ENCODE measurements at regions not wholly inside any gene's neighbourhood (a gene's known extent, or its start where the extent isn't known, plus 50 kb on each side); places are given as distances from the start of the nearest gene placed in this dataset.

DNA sequence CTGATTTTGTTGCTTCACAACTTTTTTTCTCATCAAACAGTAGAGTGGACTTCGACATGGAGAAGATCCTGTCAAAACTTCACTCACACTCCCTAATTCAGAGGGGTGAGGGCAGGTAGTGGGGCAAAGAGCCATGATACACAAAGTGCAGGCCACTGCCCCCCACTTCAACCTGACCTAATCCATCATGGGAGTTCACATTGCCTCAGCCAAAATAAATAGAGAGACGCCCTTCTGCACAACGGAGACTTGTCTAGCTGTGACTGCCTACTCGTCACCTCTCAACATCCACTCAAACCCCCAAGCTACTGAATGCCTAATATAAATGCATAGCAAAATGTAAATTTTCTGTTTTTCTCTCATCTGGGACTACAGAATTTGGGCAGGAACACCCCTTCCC is 213.2 kb downstream of the PMP22 start:
- no peak overlapping the region for H3K27ac ChIP-seq
- H3K27me3 ChIP-seq (replicated peaks), result no peaks in the 10 kb centered on the region
- TF ChIP-seq, protein P1, sequence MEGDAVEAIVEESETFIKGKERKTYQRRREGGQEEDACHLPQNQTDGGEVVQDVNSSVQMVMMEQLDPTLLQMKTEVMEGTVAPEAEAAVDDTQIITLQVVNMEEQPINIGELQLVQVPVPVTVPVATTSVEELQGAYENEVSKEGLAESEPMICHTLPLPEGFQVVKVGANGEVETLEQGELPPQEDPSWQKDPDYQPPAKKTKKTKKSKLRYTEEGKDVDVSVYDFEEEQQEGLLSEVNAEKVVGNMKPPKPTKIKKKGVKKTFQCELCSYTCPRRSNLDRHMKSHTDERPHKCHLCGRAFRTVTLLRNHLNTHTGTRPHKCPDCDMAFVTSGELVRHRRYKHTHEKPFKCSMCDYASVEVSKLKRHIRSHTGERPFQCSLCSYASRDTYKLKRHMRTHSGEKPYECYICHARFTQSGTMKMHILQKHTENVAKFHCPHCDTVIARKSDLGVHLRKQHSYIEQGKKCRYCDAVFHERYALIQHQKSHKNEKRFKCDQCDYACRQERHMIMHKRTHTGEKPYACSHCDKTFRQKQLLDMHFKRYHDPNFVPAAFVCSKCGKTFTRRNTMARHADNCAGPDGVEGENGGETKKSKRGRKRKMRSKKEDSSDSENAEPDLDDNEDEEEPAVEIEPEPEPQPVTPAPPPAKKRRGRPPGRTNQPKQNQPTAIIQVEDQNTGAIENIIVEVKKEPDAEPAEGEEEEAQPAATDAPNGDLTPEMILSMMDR (IDR thresholded peaks at IDR 0.05; ENCODE audit: low read depth, low read length, missing control alignments), result no peak
- no peak overlapping the region for H3K4me3 ChIP-seq (ENCODE audit: low read depth, low read length)
- in situ Hi-C loops (cut with HindIII; ENCODE audit: low pct_ligation_motif_present, low sequenced_read_pairs), result no loop called here
- no peak for DNase-seq
- no peaks in the 10 kb centered on the region for H3K36me3 ChIP-seq (replicated peaks)

DNA sequence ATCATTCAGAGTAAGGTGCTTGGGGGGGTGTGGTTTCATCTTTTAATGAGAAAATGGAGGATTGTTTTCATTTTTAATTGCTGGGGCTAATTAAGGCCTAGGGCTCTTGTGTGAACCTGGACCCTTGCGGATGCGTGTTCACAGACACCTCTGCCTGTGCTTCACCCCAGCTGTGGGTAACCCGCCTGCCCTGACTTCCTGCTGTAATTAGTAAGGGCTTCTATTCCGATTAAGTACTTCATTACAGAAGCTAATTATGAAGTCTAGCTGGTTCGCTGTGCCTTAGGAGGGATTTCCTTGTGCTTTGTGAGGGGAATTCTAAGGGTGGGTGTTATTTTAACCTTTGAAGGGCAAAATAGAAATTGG is 215.3 kb downstream of the PMP22 start:
- Histone ChIP-seq H3K4me3 (ENCODE audit: low read depth, low read length) (no peak overlapping the region), H3K36me3 (replicated peaks) (no peaks in the 10 kb centered on the region), H3K27ac (no peak overlapping the region), H3K27me3 (replicated peaks) (no peaks in the 10 kb centered on the region)
- in situ Hi-C loops (cut with HindIII; ENCODE audit: low pct_ligation_motif_present, low sequenced_read_pairs), result no loop called here
- no peak for DNase-seq
- TF ChIP-seq, protein P1 (IDR thresholded peaks at IDR 0.05; ENCODE audit: low read depth, low read length, missing control alignments), result no peak

DNA sequence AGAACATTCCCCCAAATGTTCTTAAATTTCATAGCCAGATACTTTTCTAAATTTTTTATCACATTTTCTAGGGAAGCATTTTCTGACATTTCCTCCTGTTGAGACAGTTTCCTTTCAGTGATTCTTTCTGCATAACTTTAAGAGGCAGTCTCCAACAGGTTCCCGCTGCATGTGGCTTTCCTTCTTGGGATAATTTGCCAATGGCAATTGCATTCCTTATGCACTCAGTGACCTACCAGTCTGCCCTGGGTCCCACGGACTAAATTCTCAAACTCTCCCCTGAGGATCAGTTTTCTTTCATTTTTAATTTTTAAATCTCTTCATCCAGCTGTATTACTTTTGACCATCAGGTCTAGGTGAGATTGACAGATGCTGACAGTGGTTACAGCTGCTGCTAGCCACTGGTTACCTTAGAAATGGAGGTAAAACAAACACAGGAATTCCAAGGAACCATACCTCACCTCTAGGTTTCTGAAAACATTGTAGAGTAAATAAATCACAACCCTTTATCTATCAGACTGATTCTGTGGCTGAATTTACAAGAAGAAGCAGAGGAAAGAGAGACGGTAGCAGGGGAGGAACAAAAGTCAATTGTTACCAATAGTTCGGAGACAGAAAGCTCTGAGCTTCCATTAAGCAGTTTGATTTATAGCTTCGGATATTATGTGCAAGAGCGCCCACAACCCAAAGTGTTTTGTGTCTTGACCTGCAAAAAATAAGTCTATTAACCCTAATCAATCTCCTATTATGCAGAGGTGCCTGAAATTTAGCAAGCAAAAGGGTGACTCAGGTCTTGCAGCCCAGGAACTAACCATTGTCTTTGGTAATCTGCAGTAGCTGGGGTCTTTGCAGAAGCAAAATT is 216.0 kb downstream of the PMP22 start:
- DNase-seq, result no peak
- Histone ChIP-seq H3K4me3 (ENCODE audit: low read depth, low read length) (no peak overlapping the region), H3K36me3 (replicated peaks) (no peaks in the 10 kb centered on the region), H3K27ac (no peak overlapping the region), H3K27me3 (replicated peaks) (no peaks in the 10 kb centered on the region)
- TF ChIP-seq, protein P1 (IDR thresholded peaks at IDR 0.05; ENCODE audit: low read depth, low read length, missing control alignments), result no peak
- in situ Hi-C loops (cut with HindIII; ENCODE audit: low pct_ligation_motif_present, low sequenced_read_pairs), result no loop called here

DNA sequence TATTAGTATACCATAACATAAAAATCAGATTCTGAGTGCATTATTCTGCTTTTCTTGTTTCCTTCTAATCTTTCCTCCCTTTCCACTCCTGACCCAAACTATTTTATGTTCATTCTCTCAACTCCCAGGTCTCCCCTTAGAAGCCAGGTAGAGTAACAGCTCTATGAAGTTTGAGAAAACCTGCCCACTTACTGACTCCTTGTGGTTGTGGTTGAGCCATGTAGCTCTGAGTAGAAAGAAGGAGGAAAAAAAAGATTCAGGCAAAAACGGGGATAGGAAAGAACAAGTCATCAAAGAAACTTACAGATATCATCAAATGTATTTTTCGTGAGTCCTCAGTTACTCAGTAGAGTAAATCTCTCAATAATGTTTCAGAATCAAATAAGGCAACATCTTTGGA is 216.7 kb downstream of the PMP22 start:
- no peak for DNase-seq

DNA sequence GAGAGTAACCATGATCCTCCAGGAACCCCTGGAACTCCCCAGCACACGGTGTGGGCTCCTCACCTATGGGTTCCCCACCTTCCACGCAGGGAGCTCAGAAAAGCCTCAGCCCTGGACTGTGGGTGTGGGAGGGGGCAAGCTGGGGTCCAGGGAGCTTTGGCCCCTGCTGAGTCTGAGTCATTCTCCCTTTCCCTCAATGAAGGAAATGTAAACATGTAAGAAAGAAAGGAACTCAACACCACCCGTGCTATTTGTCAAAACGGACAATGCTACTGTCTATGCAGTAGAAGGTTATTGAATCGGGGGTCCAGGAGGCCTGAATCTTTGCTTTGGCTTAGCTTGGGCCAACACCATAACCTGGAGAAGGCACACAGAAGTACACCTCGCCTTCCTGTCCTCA is 222.8 kb downstream of the PMP22 start:
- Histone ChIP-seq H3K4me3 (ENCODE audit: low read depth, low read length) (no peak overlapping the region), H3K27me3 (replicated peaks) (no peaks in the 10 kb centered on the region), H3K36me3 (replicated peaks) (no peaks in the 10 kb centered on the region), H3K27ac (no peak overlapping the region)
- in situ Hi-C loops (cut with HindIII; ENCODE audit: low pct_ligation_motif_present, low sequenced_read_pairs), result no loop called here
- DNase-seq, result no peak
- TF ChIP-seq, protein P1 (IDR thresholded peaks at IDR 0.05; ENCODE audit: low read depth, low read length, missing control alignments), result no peak

More for the DNA sequence above, 216.7 kb downstream of the PMP22 start:
- Histone ChIP-seq H3K4me3 (ENCODE audit: low read depth, low read length) (no peak overlapping the region), H3K36me3 (replicated peaks) (no peaks in the 10 kb centered on the region), H3K27me3 (replicated peaks) (no peaks in the 10 kb centered on the region), H3K27ac (no peak overlapping the region)
- in situ Hi-C loops (cut with HindIII; ENCODE audit: low pct_ligation_motif_present, low sequenced_read_pairs), result no loop called here
- TF ChIP-seq, protein P1 (IDR thresholded peaks at IDR 0.05; ENCODE audit: low read depth, low read length, missing control alignments), result peak; percentile 29

DNA sequence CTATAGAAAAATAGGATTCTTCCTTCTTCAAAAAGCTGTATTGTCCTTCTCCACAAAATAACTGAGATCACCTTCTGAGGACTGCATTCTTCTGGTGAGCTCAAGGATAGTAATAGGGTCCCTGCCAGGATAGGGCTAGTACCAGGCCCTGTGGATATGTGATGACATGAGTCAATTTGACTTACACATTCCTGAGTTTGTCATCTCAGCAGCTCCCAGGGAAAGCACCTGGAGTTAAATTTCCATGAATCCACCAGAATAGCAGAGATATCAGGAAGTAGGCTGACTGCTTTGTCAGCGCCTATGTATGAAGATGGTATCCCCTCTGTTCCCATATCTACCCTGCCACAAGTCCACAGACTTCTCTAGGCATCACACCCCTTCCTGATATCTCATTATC is 225.8 kb downstream of the PMP22 start:
- no peak for DNase-seq
- in situ Hi-C loops (cut with HindIII; ENCODE audit: low pct_ligation_motif_present, low sequenced_read_pairs), result no loop called here
- Histone ChIP-seq H3K27ac (no peak overlapping the region), H3K36me3 (replicated peaks) (no peaks in the 10 kb centered on the region), H3K4me3 (ENCODE audit: low read depth, low read length) (no peak overlapping the region), H3K27me3 (replicated peaks) (no peaks in the 10 kb centered on the region)
- TF ChIP-seq, protein P1 (IDR thresholded peaks at IDR 0.05; ENCODE audit: low read depth, low read length, missing control alignments), result no peak
